CD14-positive monocyte (primary cell): ENCODE measurements at regions not wholly inside any gene's neighbourhood (a gene's known extent, or its start where the extent isn't known, plus 50 kb on each side); places are given as distances from the start of the nearest gene placed in this dataset.

Experiments used
- DNase-seq, 3 donors: peaks; one replicate each; pipeline ENCODE4 v3.0.0-alpha.2; 2011 to 2022
- H2AFZ ChIP-seq: 2 replicates; pipeline ENCODE4 v1.6.0; 2012; ENCODE audit warnings: mild to moderate bottlenecking, low read depth, low read length, inconsistent platforms; ENCODE audit not compliant: insufficient read depth, poor library complexity, severe bottlenecking
- H3K27ac ChIP-seq, 2 donors: 1 replicate in 1 of 2; 2 replicates in 1 of 2; pipeline ENCODE4 v1.5.1; 2012 to 2013; ENCODE audit warnings: low read length in 2 of 2, control low read depth in 1 of 2, inconsistent platforms in 1 of 2, low read depth in 1 of 2, mild to moderate bottlenecking in 1 of 2
- H3K27me3 ChIP-seq, 2 donors: one replicate each; pipeline versions ENCODE4 v1.6.0 to v1.6.1; 2011 to 2013; ENCODE audit warnings: low read length in 2 of 2; ENCODE audit not compliant: control insufficient read depth in 2 of 2, insufficient read depth in 2 of 2
- H3K36me3 ChIP-seq, 2 donors: replicated peaks in 1 of 2; 1 replicate in 1 of 2; 2 replicates in 1 of 2; pipeline versions ENCODE4 v1.5.1 to v1.6.1; 2012 to 2013; ENCODE audit warnings: low read length in 2 of 2, control low read depth in 1 of 2, inconsistent platforms in 1 of 2, mild to moderate bottlenecking in 1 of 2; ENCODE audit not compliant: insufficient read depth in 2 of 2, control insufficient read depth in 1 of 2
- H3K4me1 ChIP-seq, 2 donors: 1 replicate in 1 of 2; 2 replicates in 1 of 2; pipeline versions ENCODE4 v1.5.1 to v1.6.1; 2012 to 2013; ENCODE audit warnings: low read length in 2 of 2, control low read depth in 1 of 2, inconsistent platforms in 1 of 2, mild to moderate bottlenecking in 1 of 2, moderate library complexity in 1 of 2; ENCODE audit not compliant: insufficient read depth in 2 of 2, control insufficient read depth in 1 of 2
- H3K4me2 ChIP-seq: replicated peaks from 2 replicates; pipeline ENCODE3; 2012; ENCODE audit warnings: low read length, moderate library complexity, mild to moderate bottlenecking; ENCODE audit not compliant: poor library complexity, severe bottlenecking; ENCODE audit errors: extremely low read depth
- H3K4me3 ChIP-seq, 3 experiments: fragments of 200-600 bp in 1 of 3; sonication (generic) in 1 of 3; replicated peaks in 1 of 3; 1 replicate in 2 of 3; 2 replicates in 1 of 3; pipeline ENCODE4 v1.5.1; 2011 to 2013; ENCODE audit warnings: low read length in 3 of 3, mild to moderate bottlenecking in 3 of 3, control low read depth in 2 of 3, low read depth in 2 of 3, inconsistent platforms in 1 of 3, moderate library complexity in 1 of 3
- H3K79me2 ChIP-seq: 2 replicates; pipeline ENCODE4 v1.6.0; 2012; ENCODE audit warnings: mild to moderate bottlenecking, control low read depth, inconsistent platforms, low read length, moderate library complexity; ENCODE audit not compliant: insufficient read depth
- H3K9ac ChIP-seq: 2 replicates; pipeline ENCODE4 v1.6.0; 2017; ENCODE audit warnings: low read length, mild to moderate bottlenecking; ENCODE audit not compliant: insufficient read depth, poor library complexity, severe bottlenecking
- H3K9me3 ChIP-seq, 2 donors: replicated peaks in 1 of 2; 1 replicate in 1 of 2; 2 replicates in 1 of 2; pipeline versions ENCODE4 v1.5.1 to v1.6.1; 2012 to 2013; ENCODE audit warnings: low read length in 2 of 2, control low read depth in 1 of 2; ENCODE audit not compliant: control insufficient read depth in 1 of 2, insufficient read depth in 1 of 2
- H4K20me1 ChIP-seq: 2 replicates; pipeline ENCODE4 v1.6.0; 2012; ENCODE audit warnings: mild to moderate bottlenecking, low read length, control low read depth, moderate library complexity; ENCODE audit not compliant: insufficient read depth
- H3K27ac Mint-ChIP-seq, 7 donors: one replicate each; pipeline ENCODE4 v1.8.0; 2020; ENCODE audit warnings: mild to moderate bottlenecking in 7 of 7, mixed read lengths in 7 of 7, moderate library complexity in 6 of 7, inconsistent platforms in 2 of 7
- H3K27me3 Mint-ChIP-seq, 3 donors: one replicate each; pipeline ENCODE4 v1.8.0; 2021 to 2022; ENCODE audit warnings: low read depth in 3 of 3, mild to moderate bottlenecking in 3 of 3, mixed read lengths in 3 of 3, moderate library complexity in 3 of 3, inconsistent platforms in 1 of 3
- H3K36me3 Mint-ChIP-seq, 2 donors: one replicate each; pipeline ENCODE4 v1.8.0; 2020; ENCODE audit warnings: mixed read lengths in 2 of 2, inconsistent platforms in 1 of 2, mild to moderate bottlenecking in 1 of 2
- H3K4me1 Mint-ChIP-seq: one replicate; pipeline ENCODE4 v1.8.0; 2020; ENCODE audit warnings: mild to moderate bottlenecking, mixed read lengths
- H3K4me3 Mint-ChIP-seq, 2 donors: one replicate each; pipeline ENCODE4 v1.8.0; 2020; ENCODE audit warnings: mild to moderate bottlenecking in 2 of 2, mixed read lengths in 2 of 2, moderate library complexity in 1 of 2
- H3K9me3 Mint-ChIP-seq, 7 donors: one replicate each; pipeline ENCODE4 v1.8.0; 2020 to 2022; ENCODE audit warnings: mixed read lengths in 7 of 7, mild to moderate bottlenecking in 6 of 7, moderate library complexity in 6 of 7, inconsistent platforms in 2 of 7
- WGBS: methylation state at CpG from one replicate; pipeline ENCODE4 v1.1.5; 2013; ENCODE audit warnings: missing lambda C conversion rate; ENCODE audit not compliant: insufficient coverage; 5-methylcytosine and 5-hydroxymethylcytosine counted together
- intact Hi-C, 2 donors: fragments of 100-400 bp; cut with micrococcal nuclease; formaldehyde crosslinking; loops; one replicate each; pipeline versions ENCODE4 v1.15.0 to v1.15.1; 2023
- TF ChIP-seq, protein P1 (sequence below): fragments of 200-600 bp; IDR thresholded peaks from one replicate; pipeline ENCODE4 v1.8.0; 2022; ENCODE audit warnings: antibody characterized with exemption, mild to moderate bottlenecking

DNA sequence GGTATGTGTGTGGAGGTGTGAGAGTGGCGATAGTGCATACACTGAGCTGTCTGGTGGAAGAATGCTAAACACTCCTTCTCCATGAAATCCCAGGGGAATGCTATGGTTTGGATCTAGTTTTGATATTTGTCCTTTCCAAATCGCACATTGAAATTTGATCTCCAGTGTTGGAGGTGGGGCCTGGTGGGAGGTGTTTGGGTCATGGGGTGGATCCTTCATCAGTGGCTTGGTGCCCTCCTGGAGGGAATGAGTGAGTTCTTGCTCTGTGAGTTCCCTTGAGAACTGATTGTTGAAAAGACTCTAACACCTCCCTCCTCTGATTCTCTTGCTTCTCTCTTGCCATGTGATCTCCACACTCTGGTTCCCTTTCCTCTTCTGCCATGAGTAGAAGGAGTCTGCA, 114.1 kb upstream of the HHIP start:
- H3K4me3 Mint-ChIP-seq: peak overlapping the region in 1 of 2 donors; percentile 28
- Histone ChIP-seq H3K9me3 (no peaks in the 10 kb centered on the region), H2AFZ (no peak overlapping the region), H3K27me3 (no peaks in the 10 kb centered on the region), H3K9ac (no peak overlapping the region), H4K20me1 (no peaks in the 10 kb centered on the region), H3K4me2 (no peak overlapping the region), H3K4me3 (no peak overlapping the region), H3K27ac (no peak overlapping the region), H3K4me1 (no peaks in the 10 kb centered on the region), H3K36me3 (no peaks in the 10 kb centered on the region), H3K79me2 (no peaks in the 10 kb centered on the region)
- no peak for DNase-seq
- intact Hi-C loops: no loop called here
- no peaks in the 10 kb centered on the region for H3K36me3 Mint-ChIP-seq
- peaks cover 0 to 4% (median 1%) of the 10 kb centered on the region in 7 donors for H3K9me3 Mint-ChIP-seq
- no peak overlapping the region for H3K27ac Mint-ChIP-seq
- no CpG with 5 or more reads among the region's 2 CpGs for WGBS
- TF ChIP-seq, protein P1, sequence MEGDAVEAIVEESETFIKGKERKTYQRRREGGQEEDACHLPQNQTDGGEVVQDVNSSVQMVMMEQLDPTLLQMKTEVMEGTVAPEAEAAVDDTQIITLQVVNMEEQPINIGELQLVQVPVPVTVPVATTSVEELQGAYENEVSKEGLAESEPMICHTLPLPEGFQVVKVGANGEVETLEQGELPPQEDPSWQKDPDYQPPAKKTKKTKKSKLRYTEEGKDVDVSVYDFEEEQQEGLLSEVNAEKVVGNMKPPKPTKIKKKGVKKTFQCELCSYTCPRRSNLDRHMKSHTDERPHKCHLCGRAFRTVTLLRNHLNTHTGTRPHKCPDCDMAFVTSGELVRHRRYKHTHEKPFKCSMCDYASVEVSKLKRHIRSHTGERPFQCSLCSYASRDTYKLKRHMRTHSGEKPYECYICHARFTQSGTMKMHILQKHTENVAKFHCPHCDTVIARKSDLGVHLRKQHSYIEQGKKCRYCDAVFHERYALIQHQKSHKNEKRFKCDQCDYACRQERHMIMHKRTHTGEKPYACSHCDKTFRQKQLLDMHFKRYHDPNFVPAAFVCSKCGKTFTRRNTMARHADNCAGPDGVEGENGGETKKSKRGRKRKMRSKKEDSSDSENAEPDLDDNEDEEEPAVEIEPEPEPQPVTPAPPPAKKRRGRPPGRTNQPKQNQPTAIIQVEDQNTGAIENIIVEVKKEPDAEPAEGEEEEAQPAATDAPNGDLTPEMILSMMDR: no peak
- H3K4me1 Mint-ChIP-seq: no peaks in the 10 kb centered on the region
- peaks cover 0 to 1% (median 0%) of the 10 kb centered on the region in 3 donors for H3K27me3 Mint-ChIP-seq

DNA sequence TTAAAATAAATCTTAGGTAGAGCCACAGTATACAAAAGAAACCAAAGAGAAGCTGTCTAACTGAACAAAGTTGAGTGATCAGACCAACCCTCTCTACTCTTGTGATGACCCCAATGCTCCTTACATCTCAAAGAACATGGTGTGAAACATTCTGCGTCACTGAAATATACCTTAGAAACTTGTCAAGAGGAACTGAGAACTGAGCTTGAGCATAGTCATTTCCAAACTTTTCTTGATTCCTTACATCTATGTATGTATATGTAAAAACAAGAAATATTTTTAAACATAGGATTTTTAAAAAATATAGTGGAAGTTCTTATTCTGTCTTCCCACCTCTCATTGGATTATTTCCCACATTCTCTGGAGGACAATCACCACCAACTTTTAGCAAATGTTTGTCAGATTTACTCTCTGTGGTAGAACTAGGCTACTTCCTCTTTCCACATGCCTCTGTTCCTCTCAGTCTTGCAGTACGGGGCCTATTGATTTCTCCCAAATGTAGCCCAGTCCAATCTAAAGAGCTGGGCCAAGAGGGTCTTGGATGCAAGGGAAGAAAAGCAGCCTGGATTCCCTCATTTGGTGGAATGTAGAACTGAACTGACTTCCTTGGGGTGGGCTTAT, 98.2 kb upstream of the HHIP start:
- Histone ChIP-seq H4K20me1 (no peaks in the 10 kb centered on the region), H3K4me1 (no peaks in the 10 kb centered on the region), H3K4me3 (no peak overlapping the region), H2AFZ (peak overlapping the region; percentile 31), H3K27me3 (no peaks in the 10 kb centered on the region), H3K9ac (no peak overlapping the region), H3K9me3 (peaks cover 4 to 10% of the 10 kb centered on the region in 2 donors), H3K27ac (no peak overlapping the region), H3K36me3 (no peaks in the 10 kb centered on the region), H3K4me2 (no peak overlapping the region), H3K79me2 (no peaks in the 10 kb centered on the region)
- H3K9me3 Mint-ChIP-seq: peaks cover 5 to 9% (median 7%) of the 10 kb centered on the region in 7 donors
- TF ChIP-seq, protein P1: no peak
- peaks cover 0 to 3% (median 2%) of the 10 kb centered on the region in 3 donors for H3K27me3 Mint-ChIP-seq
- intact Hi-C loops: no loop called here
- WGBS: no CpG with 5 or more reads among the region's 2 CpGs
- DNase-seq: no peak
- H3K36me3 Mint-ChIP-seq: no peaks in the 10 kb centered on the region
- H3K4me1 Mint-ChIP-seq: peaks cover 3% of the 10 kb centered on the region
- no peak overlapping the region for H3K4me3 Mint-ChIP-seq
- H3K27ac Mint-ChIP-seq: no peak overlapping the region
